ENCODE measurements at regions not wholly inside any gene's neighbourhood (a gene's known extent, or its start where the extent isn't known, plus 50 kb on each side); places are given as distances from the start of the nearest gene placed in this dataset.

DNA sequence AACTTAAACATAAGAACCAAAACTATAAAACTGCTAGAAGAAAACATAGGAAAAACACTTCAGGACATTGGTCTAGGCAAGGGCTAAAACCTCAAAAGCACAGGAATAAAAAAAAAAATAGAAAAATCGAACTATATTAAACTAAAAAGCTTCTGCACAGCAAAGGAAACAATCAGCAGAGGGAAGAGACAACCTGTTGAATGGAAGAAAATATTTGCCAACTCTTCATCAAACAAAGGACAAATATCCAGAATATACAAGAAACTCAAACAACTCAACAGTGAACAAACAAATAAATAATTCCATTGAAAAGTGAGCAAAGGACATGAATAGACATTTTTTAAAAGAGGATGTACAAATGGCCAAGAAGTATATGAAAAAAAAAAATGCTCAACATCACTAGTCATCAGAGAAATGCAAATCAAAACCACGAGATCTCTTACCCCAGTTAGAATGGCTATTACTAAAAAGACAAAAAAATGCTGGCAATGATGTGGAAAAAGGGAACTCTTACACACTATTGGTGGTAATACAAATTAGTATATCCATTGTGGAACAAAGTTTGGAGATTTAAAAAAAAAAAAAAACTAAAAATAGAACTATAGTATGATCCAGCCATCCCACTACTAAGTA is 152.0 kb downstream of the NDUFA12 start:
- ChIA-PET CTCF (no interaction called here), POLR2A (no interaction called here)
- Histone ChIP-seq H3K27ac (ENCODE audit: low read length) (no peak overlapping the region), H3K9me3 (ENCODE audit: control insufficient read depth, insufficient read depth, low read depth, low read length) (no peaks in the 10 kb centered on the region), H3K4me1 (ENCODE audit: control insufficient read depth, insufficient read depth, low read length) (no peaks in the 10 kb centered on the region), H3K27me3 (ENCODE audit: control insufficient read depth, insufficient read depth, low read length) (no peaks in the 10 kb centered on the region), H3K4me3 (ENCODE audit: low read depth in 2 of 2, low read length in 2 of 2) (no peak overlapping the region), H3K36me3 (ENCODE audit: control insufficient read depth, insufficient read depth, low read length) (no peaks in the 10 kb centered on the region)
- BruUV-seq (replicated peaks), result no TSS peak
- no peak for ATAC-seq
- in situ Hi-C loops (cut with HindIII; ENCODE audit: low pct_unique_long_range_greater_than_20kb, low sequenced_read_pairs) (no loop called here), intact Hi-C loops (cut with micrococcal nuclease; ENCODE audit: unreplicated experiment) (no loop called here)
- TF ChIP-seq, protein P1, sequence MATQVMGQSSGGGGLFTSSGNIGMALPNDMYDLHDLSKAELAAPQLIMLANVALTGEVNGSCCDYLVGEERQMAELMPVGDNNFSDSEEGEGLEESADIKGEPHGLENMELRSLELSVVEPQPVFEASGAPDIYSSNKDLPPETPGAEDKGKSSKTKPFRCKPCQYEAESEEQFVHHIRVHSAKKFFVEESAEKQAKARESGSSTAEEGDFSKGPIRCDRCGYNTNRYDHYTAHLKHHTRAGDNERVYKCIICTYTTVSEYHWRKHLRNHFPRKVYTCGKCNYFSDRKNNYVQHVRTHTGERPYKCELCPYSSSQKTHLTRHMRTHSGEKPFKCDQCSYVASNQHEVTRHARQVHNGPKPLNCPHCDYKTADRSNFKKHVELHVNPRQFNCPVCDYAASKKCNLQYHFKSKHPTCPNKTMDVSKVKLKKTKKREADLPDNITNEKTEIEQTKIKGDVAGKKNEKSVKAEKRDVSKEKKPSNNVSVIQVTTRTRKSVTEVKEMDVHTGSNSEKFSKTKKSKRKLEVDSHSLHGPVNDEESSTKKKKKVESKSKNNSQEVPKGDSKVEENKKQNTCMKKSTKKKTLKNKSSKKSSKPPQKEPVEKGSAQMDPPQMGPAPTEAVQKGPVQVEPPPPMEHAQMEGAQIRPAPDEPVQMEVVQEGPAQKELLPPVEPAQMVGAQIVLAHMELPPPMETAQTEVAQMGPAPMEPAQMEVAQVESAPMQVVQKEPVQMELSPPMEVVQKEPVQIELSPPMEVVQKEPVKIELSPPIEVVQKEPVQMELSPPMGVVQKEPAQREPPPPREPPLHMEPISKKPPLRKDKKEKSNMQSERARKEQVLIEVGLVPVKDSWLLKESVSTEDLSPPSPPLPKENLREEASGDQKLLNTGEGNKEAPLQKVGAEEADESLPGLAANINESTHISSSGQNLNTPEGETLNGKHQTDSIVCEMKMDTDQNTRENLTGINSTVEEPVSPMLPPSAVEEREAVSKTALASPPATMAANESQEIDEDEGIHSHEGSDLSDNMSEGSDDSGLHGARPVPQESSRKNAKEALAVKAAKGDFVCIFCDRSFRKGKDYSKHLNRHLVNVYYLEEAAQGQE (IDR thresholded peaks at IDR 0.05; ENCODE audit: insufficient read depth in 1 of 2, low read depth in 2 of 2, low read length in 1 of 2), result no peak
- TF ChIP-seq TCF7L2 (IDR thresholded peaks at IDR 0.05; ENCODE audit: low read depth, low read length) (no peak), SIN3A (IDR thresholded peaks at IDR 0.05; ENCODE audit: borderline replicate concordance, insufficient read depth, low read depth, low read length) (no peak), POLR2AphosphoS5 (IDR thresholded peaks at IDR 0.05; ENCODE audit: low read depth, low read length) (no peak)
- TF ChIP-seq, protein P2, sequence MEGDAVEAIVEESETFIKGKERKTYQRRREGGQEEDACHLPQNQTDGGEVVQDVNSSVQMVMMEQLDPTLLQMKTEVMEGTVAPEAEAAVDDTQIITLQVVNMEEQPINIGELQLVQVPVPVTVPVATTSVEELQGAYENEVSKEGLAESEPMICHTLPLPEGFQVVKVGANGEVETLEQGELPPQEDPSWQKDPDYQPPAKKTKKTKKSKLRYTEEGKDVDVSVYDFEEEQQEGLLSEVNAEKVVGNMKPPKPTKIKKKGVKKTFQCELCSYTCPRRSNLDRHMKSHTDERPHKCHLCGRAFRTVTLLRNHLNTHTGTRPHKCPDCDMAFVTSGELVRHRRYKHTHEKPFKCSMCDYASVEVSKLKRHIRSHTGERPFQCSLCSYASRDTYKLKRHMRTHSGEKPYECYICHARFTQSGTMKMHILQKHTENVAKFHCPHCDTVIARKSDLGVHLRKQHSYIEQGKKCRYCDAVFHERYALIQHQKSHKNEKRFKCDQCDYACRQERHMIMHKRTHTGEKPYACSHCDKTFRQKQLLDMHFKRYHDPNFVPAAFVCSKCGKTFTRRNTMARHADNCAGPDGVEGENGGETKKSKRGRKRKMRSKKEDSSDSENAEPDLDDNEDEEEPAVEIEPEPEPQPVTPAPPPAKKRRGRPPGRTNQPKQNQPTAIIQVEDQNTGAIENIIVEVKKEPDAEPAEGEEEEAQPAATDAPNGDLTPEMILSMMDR (IDR thresholded peaks at IDR 0.05), result no peak
- no peak for DNase-seq (ENCODE audit: low read depth, low spot score)

DNA sequence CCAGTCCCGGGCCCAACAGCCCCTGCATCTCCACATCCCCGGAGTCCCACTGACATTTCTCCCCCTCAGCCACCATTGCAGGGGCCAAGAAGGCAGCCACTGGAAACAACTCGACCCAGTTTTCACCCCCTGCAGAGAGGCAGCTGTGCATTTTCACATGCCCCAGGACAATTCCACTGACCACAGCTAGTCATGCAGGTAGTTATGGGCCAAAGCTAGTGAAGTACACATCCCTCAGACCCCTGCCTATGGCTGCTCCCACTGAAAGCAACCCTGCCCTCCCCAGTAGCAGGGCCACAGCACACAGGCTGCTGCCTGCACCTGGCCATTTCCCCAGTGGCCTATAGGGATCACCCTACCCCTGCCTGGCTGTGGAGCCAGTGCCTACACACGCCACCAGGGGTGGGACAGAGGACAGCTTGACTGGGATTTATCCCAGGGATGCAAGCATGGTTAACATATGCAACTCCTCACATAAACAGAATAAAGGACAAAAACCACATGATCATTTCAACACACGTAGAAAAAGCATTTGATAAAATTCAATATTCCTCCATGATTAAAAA is 154.0 kb downstream of the NDUFA12 start:
- H3K4me1 ChIP-seq (ENCODE audit: control insufficient read depth, insufficient read depth, low read length), result no peaks in the 10 kb centered on the region
- POLR2A ChIA-PET, result interaction anchor here (0.7 kb wide), 1 partner anchor 137 kb away, joined by 4 read pairs; no protein-coding TSS in a partner anchor
- in situ Hi-C loops (cut with HindIII; ENCODE audit: low pct_unique_long_range_greater_than_20kb, low sequenced_read_pairs) (no loop called here), intact Hi-C loops (cut with micrococcal nuclease; ENCODE audit: unreplicated experiment) (no loop called here)
- no peak overlapping the region for H3K27ac ChIP-seq (ENCODE audit: low read length)
- TF ChIP-seq, protein P2 (IDR thresholded peaks at IDR 0.05), result no peak
- TF ChIP-seq SIN3A (IDR thresholded peaks at IDR 0.05; ENCODE audit: borderline replicate concordance, insufficient read depth, low read depth, low read length), result no peak
- H3K9me3 ChIP-seq (ENCODE audit: control insufficient read depth, insufficient read depth, low read depth, low read length), result no peaks in the 10 kb centered on the region
- no peak overlapping the region for H3K4me3 ChIP-seq (ENCODE audit: low read depth in 2 of 2, low read length in 2 of 2)
- ATAC-seq (no peak), DNase-seq (ENCODE audit: low read depth, low spot score) (no peak)
- CTCF ChIA-PET, result no interaction called here
- H3K36me3 ChIP-seq (ENCODE audit: control insufficient read depth, insufficient read depth, low read length), result no peaks in the 10 kb centered on the region
- no TSS peak for BruUV-seq (replicated peaks)
- no peaks in the 10 kb centered on the region for H3K27me3 ChIP-seq (ENCODE audit: control insufficient read depth, insufficient read depth, low read length)

All from Panc1 (cell line).